GM23338 (cell line): ENCODE measurements at regions not wholly inside any gene's neighbourhood (a gene's known extent, or its start where the extent isn't known, plus 50 kb on each side); places are given as distances from the start of the nearest gene placed in this dataset.

Experiments
- CTCF ChIP-seq, 2 experiments: fragments of 200-600 bp in 1 of 2; sonication (generic) in 1 of 2; conservative IDR thresholded peaks; 2 replicates each; pipeline versions ENCODE4 v1.5.1 to v1.6.1; 2016 to 2017; ENCODE audit warnings: antibody characterized with exemption in 2 of 2, low read depth in 2 of 2, mild to moderate bottlenecking in 2 of 2, moderate library complexity in 1 of 2
- EZH2 ChIP-seq: fragments of 200-600 bp; sonication (generic); IDR thresholded peaks from one replicate; pipeline ENCODE4 v1.8.0; 2017; ENCODE audit warnings: antibody characterized with exemption, mild to moderate bottlenecking, low read depth; ENCODE audit not compliant: unreplicated experiment
- EZH2phosphoT487 ChIP-seq: fragments of 200-600 bp; sonication (generic); IDR thresholded peaks from one replicate; pipeline ENCODE4 v1.8.1; 2018; ENCODE audit warnings: antibody characterized with exemption; ENCODE audit not compliant: unreplicated experiment
- JUNB ChIP-seq: IDR thresholded peaks from one replicate; pipeline ENCODE4 v1.6.1; 2016; ENCODE audit warnings: antibody characterized with exemption; ENCODE audit not compliant: unreplicated experiment
- POLR2AphosphoS5 ChIP-seq: IDR thresholded peaks from 2 replicates; pipeline ENCODE4 v1.6.1; 2016; ENCODE audit warnings: antibody characterized with exemption, low read depth

- TF ChIP-seq EZH2 = no peak
- TF ChIP-seq CTCF (conservative IDR thresholded peaks at IDR 0.05; ENCODE audit: low read depth in 2 of 2) = no peak
- no peak for TF ChIP-seq POLR2AphosphoS5
- no peak for TF ChIP-seq EZH2phosphoT487
- TF ChIP-seq JUNB = no peak
These were observed 98.6 kb upstream of the RPL38 start for GRCh38 chr17:74104921-74105320.
